ENCODE measurements at regions not wholly inside any gene's neighbourhood (a gene's known extent, or its start where the extent isn't known, plus 50 kb on each side); places are given as distances from the start of the nearest gene placed in this dataset.

DNA sequence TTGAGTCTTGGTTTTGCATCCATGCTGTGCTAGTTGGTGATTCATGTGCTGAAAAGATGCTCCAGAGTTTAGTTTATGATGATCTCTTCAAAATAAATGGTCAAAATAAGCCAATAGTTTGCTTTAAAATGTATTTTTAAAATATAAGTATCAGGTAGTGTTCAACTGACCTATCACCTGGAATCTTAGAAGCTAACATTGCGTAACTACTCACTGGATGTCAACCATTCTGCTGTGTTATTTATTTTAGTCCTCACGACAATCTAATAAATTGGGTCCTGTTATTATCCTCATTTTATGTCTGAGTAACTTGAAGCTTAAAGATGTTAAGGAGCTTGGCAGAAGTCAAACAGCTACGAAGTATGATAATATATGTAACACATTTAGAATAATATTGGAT, 563.7 kb upstream of the MDFIC2 start:
- POLR2A ChIA-PET (ENCODE audit: low non-redundant PET): no interaction called here
- CTCF ChIA-PET: no interaction called here

GRCh38 chr3:70874196-70874595, 561.8 kb upstream of the MDFIC2 start:
- no peak for TF ChIP-seq EZH2 (IDR thresholded peaks at IDR 0.05; ENCODE audit: borderline replicate concordance, low read depth, low read length, poor library complexity, severe bottlenecking)
- TF ChIP-seq, protein P1, sequence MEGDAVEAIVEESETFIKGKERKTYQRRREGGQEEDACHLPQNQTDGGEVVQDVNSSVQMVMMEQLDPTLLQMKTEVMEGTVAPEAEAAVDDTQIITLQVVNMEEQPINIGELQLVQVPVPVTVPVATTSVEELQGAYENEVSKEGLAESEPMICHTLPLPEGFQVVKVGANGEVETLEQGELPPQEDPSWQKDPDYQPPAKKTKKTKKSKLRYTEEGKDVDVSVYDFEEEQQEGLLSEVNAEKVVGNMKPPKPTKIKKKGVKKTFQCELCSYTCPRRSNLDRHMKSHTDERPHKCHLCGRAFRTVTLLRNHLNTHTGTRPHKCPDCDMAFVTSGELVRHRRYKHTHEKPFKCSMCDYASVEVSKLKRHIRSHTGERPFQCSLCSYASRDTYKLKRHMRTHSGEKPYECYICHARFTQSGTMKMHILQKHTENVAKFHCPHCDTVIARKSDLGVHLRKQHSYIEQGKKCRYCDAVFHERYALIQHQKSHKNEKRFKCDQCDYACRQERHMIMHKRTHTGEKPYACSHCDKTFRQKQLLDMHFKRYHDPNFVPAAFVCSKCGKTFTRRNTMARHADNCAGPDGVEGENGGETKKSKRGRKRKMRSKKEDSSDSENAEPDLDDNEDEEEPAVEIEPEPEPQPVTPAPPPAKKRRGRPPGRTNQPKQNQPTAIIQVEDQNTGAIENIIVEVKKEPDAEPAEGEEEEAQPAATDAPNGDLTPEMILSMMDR (conservative IDR thresholded peaks at IDR 0.05; ENCODE audit: low read depth, low read length): no peak
- Histone ChIP-seq H3K27ac (ENCODE audit: low read depth, low read length, poor library complexity, severe bottlenecking) (no peak overlapping the region), H3K27me3 (replicated peaks; ENCODE audit: insufficient read depth, low read depth, low read length, poor library complexity) (no peaks in the 10 kb centered on the region), H3K36me3 (ENCODE audit: insufficient read depth, low read length, poor library complexity, severe bottlenecking) (no peaks in the 10 kb centered on the region), H3K4me3 (ENCODE audit: low read depth, low read length, poor library complexity, severe bottlenecking) (no peak overlapping the region), H3K9me3 (ENCODE audit: low read depth, low read length, poor library complexity, severe bottlenecking) (no peaks in the 10 kb centered on the region), H3K4me1 (ENCODE audit: insufficient read depth, low read length, poor library complexity, severe bottlenecking) (no peaks in the 10 kb centered on the region)
- intact Hi-C loops (cut with micrococcal nuclease; ENCODE audit: unreplicated experiment): no loop called here
- BruUV-seq (replicated peaks): no TSS peak
- DNase-seq (ENCODE audit: low spot score): no peak
- POLR2A ChIA-PET (ENCODE audit: low non-redundant PET): no interaction called here
- CTCF ChIA-PET: no interaction called here

More for the DNA sequence above, 563.7 kb upstream of the MDFIC2 start:
- Histone ChIP-seq H3K36me3 (ENCODE audit: insufficient read depth, low read length, poor library complexity, severe bottlenecking) (no peaks in the 10 kb centered on the region), H3K4me1 (ENCODE audit: insufficient read depth, low read length, poor library complexity, severe bottlenecking) (no peaks in the 10 kb centered on the region), H3K27me3 (replicated peaks; ENCODE audit: insufficient read depth, low read depth, low read length, poor library complexity) (no peaks in the 10 kb centered on the region), H3K9me3 (ENCODE audit: low read depth, low read length, poor library complexity, severe bottlenecking) (no peaks in the 10 kb centered on the region), H3K27ac (ENCODE audit: low read depth, low read length, poor library complexity, severe bottlenecking) (no peak overlapping the region), H3K4me3 (ENCODE audit: low read depth, low read length, poor library complexity, severe bottlenecking) (no peak overlapping the region)
- intact Hi-C loops (cut with micrococcal nuclease; ENCODE audit: unreplicated experiment): no loop called here
- BruUV-seq (replicated peaks): no TSS peak
- TF ChIP-seq, protein P1 (conservative IDR thresholded peaks at IDR 0.05; ENCODE audit: low read depth, low read length): no peak
- TF ChIP-seq EZH2 (IDR thresholded peaks at IDR 0.05; ENCODE audit: borderline replicate concordance, low read depth, low read length, poor library complexity, severe bottlenecking): no peak
- no peak for DNase-seq (ENCODE audit: low spot score)

GRCh38 chr3:70873686-70874085, 561.2 kb upstream of the MDFIC2 start:
- no peaks in the 10 kb centered on the region for H3K4me1 ChIP-seq (ENCODE audit: insufficient read depth, low read length, poor library complexity, severe bottlenecking)
- H3K36me3 ChIP-seq (ENCODE audit: insufficient read depth, low read length, poor library complexity, severe bottlenecking): no peaks in the 10 kb centered on the region
- intact Hi-C loops (cut with micrococcal nuclease; ENCODE audit: unreplicated experiment): no loop called here
- no peak overlapping the region for H3K4me3 ChIP-seq (ENCODE audit: low read depth, low read length, poor library complexity, severe bottlenecking)
- H3K27ac ChIP-seq (ENCODE audit: low read depth, low read length, poor library complexity, severe bottlenecking): no peak overlapping the region
- TF ChIP-seq EZH2 (IDR thresholded peaks at IDR 0.05; ENCODE audit: borderline replicate concordance, low read depth, low read length, poor library complexity, severe bottlenecking): no peak
- TF ChIP-seq, protein P1 (conservative IDR thresholded peaks at IDR 0.05; ENCODE audit: low read depth, low read length): no peak
- CTCF ChIA-PET: no interaction called here
- no peaks in the 10 kb centered on the region for H3K27me3 ChIP-seq (replicated peaks; ENCODE audit: insufficient read depth, low read depth, low read length, poor library complexity)
- no peaks in the 10 kb centered on the region for H3K9me3 ChIP-seq (ENCODE audit: low read depth, low read length, poor library complexity, severe bottlenecking)
- DNase-seq (ENCODE audit: low spot score): no peak
- BruUV-seq (replicated peaks): no TSS peak
- POLR2A ChIA-PET (ENCODE audit: low non-redundant PET): no interaction called here
